ENCODE measurements at regions not wholly inside any gene's neighbourhood (a gene's known extent, or its start where the extent isn't known, plus 50 kb on each side); places are given as distances from the start of the nearest gene placed in this dataset.
A peak's percentile ranks its signal among the peaks of the same experiment; 100 is the strongest.

DNA sequence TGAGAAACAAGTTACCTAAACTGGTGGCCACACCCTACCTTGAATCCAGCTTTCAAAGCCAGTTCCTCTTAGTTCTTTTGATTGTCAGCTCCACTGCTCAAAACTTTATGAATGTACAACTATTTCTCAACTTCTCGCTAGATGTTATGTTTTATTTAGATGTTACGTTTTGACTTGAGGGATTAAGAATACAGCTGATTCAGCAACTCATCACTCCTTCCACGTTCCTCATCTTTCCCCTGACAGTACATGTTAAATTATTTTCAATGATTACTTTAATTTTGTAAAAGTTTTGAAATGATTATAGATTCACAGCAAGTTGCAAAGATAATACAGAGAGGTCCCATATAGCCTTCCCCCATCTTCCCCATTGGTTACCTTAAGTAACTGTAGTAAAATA, 553.4 kb downstream of the GALR1 start:
- Histone ChIP-seq H3K4me2 (ENCODE audit: low read depth, low read length) (no peak overlapping the region), H2AFZ (ENCODE audit: low read length) (no peak overlapping the region), H3K27me3 (ENCODE audit: control insufficient read depth in 1 of 2, insufficient read depth in 2 of 2, low read length in 2 of 2) (no peaks in the 10 kb centered on the region), H3K4me3 (replicated peaks in 1 of 3; ENCODE audit: insufficient read depth in 1 of 3, low read depth in 2 of 3, low read length in 3 of 3) (no peak overlapping the region), H4K20me1 (ENCODE audit: insufficient read depth, low read length) (no peaks in the 10 kb centered on the region), H3K27ac (ENCODE audit: extremely low read length, insufficient read depth, low read length) (no peak overlapping the region), H3K79me2 (ENCODE audit: insufficient read depth, low read length) (no peaks in the 10 kb centered on the region), H3K36me3 (replicated peaks in 1 of 2; ENCODE audit: control insufficient read depth in 1 of 2, insufficient read depth in 2 of 2, low read length in 2 of 2) (no peaks in the 10 kb centered on the region), H3K9ac (ENCODE audit: insufficient read depth, low read depth, low read length) (no peak overlapping the region), H3K9me3 (ENCODE audit: low read length) (peaks cover 15% of the 10 kb centered on the region; the same call in 1 of the 2 replicates), H3K4me1 (ENCODE audit: insufficient read depth, low read length) (no peaks in the 10 kb centered on the region)
- POLR2A ChIA-PET, result no interaction called here
- intact Hi-C loops (cut with micrococcal nuclease; ENCODE audit: unreplicated experiment), result no loop called here
- ATAC-seq, result no peak
- in situ Hi-C loops (cut with HindIII; ENCODE audit: extremely low pct_ligation_motif_present, low pct_unique_long_range_greater_than_20kb), result no loop called here
- WGBS (ENCODE audit: low lambda C conversion rate), result 21% methylated on average over 3 of the region's 3 CpGs
- FAIRE-seq, result no peak
- no peak for DNase-seq (ENCODE audit: low spot score)
- no peak for TF ChIP-seq ZNF30 (CRISPR knock-in tag; IDR thresholded peaks at IDR 0.05)
- TF ChIP-seq HMG20A (CRISPR knock-in tag; IDR thresholded peaks at IDR 0.05; ENCODE audit: borderline replicate concordance), result no peak
- TF ChIP-seq KDM6A (CRISPR knock-in tag; IDR thresholded peaks at IDR 0.05; ENCODE audit: low read depth), result no peak
- TF ChIP-seq, protein P1, sequence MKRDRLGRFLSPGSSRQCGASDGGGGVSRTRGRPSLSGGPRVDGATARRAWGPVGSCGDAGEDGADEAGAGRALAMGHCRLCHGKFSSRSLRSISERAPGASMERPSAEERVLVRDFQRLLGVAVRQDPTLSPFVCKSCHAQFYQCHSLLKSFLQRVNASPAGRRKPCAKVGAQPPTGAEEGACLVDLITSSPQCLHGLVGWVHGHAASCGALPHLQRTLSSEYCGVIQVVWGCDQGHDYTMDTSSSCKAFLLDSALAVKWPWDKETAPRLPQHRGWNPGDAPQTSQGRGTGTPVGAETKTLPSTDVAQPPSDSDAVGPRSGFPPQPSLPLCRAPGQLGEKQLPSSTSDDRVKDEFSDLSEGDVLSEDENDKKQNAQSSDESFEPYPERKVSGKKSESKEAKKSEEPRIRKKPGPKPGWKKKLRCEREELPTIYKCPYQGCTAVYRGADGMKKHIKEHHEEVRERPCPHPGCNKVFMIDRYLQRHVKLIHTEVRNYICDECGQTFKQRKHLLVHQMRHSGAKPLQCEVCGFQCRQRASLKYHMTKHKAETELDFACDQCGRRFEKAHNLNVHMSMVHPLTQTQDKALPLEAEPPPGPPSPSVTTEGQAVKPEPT (CRISPR knock-in tag; IDR thresholded peaks at IDR 0.05; ENCODE audit: low read depth), result no peak
- TF ChIP-seq RFXANK (CRISPR knock-in tag; IDR thresholded peaks at IDR 0.05), result no peak
- TF ChIP-seq ZBTB3 (CRISPR knock-in tag; IDR thresholded peaks at IDR 0.05; ENCODE audit: borderline replicate concordance, low read depth), result no peak
- peak; percentile 67 for TF ChIP-seq MAFF (IDR thresholded peaks at IDR 0.05; ENCODE audit: low read depth, low read length)
- TF ChIP-seq MAFK (conservative IDR thresholded peaks at IDR 0.05 in 1 of 2, IDR thresholded peaks at IDR 0.05 in 1 of 2; ENCODE audit: low read length in 2 of 2), result peak; percentile 65 to 77
- BruUV-seq (replicated peaks), result no TSS peak
- CTCF ChIA-PET (ENCODE audit: low intra/inter-chr PET ratio, low total read pairs), result no interaction called here

DNA sequence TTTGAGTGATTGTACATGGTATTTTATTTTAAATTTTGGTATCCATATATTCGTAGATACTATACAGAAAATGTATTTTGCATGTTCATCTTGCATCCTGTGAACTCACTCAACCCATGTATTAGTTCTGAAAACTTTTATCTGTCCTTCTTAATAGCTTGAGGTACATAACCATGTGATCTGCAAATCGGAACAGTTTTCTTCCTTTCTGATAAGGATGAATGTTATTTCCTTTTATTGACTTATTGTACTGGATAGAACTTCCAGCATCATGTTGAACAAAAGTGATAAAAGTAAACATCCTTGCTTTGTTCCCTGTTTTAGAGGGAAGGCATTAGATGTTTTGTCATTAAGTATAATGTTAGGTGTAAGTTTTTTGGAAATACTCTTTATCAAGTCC, 554.7 kb downstream of the GALR1 start:
- H2AFZ ChIP-seq (ENCODE audit: low read length), result no peak overlapping the region
- ChIA-PET CTCF (ENCODE audit: low intra/inter-chr PET ratio, low total read pairs) (no interaction called here), POLR2A (no interaction called here)
- H3K4me2 ChIP-seq (ENCODE audit: low read depth, low read length), result no peak overlapping the region
- in situ Hi-C loops (cut with HindIII; ENCODE audit: extremely low pct_ligation_motif_present, low pct_unique_long_range_greater_than_20kb) (no loop called here), intact Hi-C loops (cut with micrococcal nuclease; ENCODE audit: unreplicated experiment) (no loop called here)
- FAIRE-seq (no peak), DNase-seq (ENCODE audit: low spot score) (no peak), ATAC-seq (no peak)
- no TSS peak for BruUV-seq (replicated peaks)
- no peaks in the 10 kb centered on the region for H3K79me2 ChIP-seq (ENCODE audit: insufficient read depth, low read length)
- no peak overlapping the region for H3K27ac ChIP-seq (ENCODE audit: extremely low read length, insufficient read depth, low read length)
- no peaks in the 10 kb centered on the region for H3K36me3 ChIP-seq (replicated peaks in 1 of 2; ENCODE audit: control insufficient read depth in 1 of 2, insufficient read depth in 2 of 2, low read length in 2 of 2)
- H3K27me3 ChIP-seq (ENCODE audit: control insufficient read depth in 1 of 2, insufficient read depth in 2 of 2, low read length in 2 of 2), result no peaks in the 10 kb centered on the region
- 1% methylated on average over 2 of the region's 2 CpGs for WGBS (ENCODE audit: low lambda C conversion rate)
- no peak overlapping the region for H3K9ac ChIP-seq (ENCODE audit: insufficient read depth, low read depth, low read length)
- H4K20me1 ChIP-seq (ENCODE audit: insufficient read depth, low read length), result no peaks in the 10 kb centered on the region
- H3K9me3 ChIP-seq (ENCODE audit: low read length), result peaks cover 5% of the 10 kb centered on the region; the same call in 1 of the 2 replicates
- TF ChIP-seq, protein P2, sequence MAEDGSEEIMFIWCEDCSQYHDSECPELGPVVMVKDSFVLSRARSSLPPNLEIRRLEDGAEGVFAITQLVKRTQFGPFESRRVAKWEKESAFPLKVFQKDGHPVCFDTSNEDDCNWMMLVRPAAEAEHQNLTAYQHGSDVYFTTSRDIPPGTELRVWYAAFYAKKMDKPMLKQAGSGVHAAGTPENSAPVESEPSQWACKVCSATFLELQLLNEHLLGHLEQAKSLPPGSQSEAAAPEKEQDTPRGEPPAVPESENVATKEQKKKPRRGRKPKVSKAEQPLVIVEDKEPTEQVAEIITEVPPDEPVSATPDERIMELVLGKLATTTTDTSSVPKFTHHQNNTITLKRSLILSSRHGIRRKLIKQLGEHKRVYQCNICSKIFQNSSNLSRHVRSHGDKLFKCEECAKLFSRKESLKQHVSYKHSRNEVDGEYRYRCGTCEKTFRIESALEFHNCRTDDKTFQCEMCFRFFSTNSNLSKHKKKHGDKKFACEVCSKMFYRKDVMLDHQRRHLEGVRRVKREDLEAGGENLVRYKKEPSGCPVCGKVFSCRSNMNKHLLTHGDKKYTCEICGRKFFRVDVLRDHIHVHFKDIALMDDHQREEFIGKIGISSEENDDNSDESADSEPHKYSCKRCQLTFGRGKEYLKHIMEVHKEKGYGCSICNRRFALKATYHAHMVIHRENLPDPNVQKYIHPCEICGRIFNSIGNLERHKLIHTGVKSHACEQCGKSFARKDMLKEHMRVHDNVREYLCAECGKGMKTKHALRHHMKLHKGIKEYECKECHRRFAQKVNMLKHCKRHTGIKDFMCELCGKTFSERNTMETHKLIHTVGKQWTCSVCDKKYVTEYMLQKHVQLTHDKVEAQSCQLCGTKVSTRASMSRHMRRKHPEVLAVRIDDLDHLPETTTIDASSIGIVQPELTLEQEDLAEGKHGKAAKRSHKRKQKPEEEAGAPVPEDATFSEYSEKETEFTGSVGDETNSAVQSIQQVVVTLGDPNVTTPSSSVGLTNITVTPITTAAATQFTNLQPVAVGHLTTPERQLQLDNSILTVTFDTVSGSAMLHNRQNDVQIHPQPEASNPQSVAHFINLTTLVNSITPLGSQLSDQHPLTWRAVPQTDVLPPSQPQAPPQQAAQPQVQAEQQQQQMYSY (CRISPR knock-in tag; IDR thresholded peaks at IDR 0.05), result no peak
- TF ChIP-seq SCMH1 (CRISPR knock-in tag; IDR thresholded peaks at IDR 0.05; ENCODE audit: borderline replicate concordance) (no peak), RXRB (CRISPR knock-in tag; IDR thresholded peaks at IDR 0.05; ENCODE audit: borderline replicate concordance) (no peak)
- TF ChIP-seq, protein P3, sequence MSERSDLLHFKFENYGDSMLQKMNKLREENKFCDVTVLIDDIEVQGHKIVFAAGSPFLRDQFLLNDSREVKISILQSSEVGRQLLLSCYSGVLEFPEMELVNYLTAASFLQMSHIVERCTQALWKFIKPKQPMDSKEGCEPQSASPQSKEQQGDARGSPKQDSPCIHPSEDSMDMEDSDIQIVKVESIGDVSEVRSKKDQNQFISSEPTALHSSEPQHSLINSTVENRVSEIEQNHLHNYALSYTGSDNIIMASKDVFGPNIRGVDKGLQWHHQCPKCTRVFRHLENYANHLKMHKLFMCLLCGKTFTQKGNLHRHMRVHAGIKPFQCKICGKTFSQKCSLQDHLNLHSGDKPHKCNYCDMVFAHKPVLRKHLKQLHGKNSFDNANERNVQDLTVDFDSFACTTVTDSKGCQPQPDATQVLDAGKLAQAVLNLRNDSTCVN (CRISPR knock-in tag; IDR thresholded peaks at IDR 0.05; ENCODE audit: borderline replicate concordance), result no peak
- H3K4me3 ChIP-seq (replicated peaks in 1 of 3; ENCODE audit: insufficient read depth in 1 of 3, low read depth in 2 of 3, low read length in 3 of 3), result no peak overlapping the region
- H3K4me1 ChIP-seq (ENCODE audit: insufficient read depth, low read length), result no peaks in the 10 kb centered on the region

All from HepG2 (cell line).